GM18505 (cell line): ENCODE measurements at regions not wholly inside any gene's neighbourhood (a gene's known extent, or its start where the extent isn't known, plus 50 kb on each side); places are given as distances from the start of the nearest gene placed in this dataset.

Experiments
- ATAC-seq: cut with Tn5 transposase; IDR thresholded peaks from one replicate; pipeline ENCODE4 v1.9.1; 2021; ENCODE audit not compliant: unreplicated experiment
- POLR2A ChIP-seq: IDR thresholded peaks from 4 replicates; pipeline ENCODE4 v1.6.1; 2011; ENCODE audit warnings: borderline replicate concordance; ENCODE audit not compliant: insufficient read depth, insufficient read length; ENCODE audit errors: extremely low read depth

DNA sequence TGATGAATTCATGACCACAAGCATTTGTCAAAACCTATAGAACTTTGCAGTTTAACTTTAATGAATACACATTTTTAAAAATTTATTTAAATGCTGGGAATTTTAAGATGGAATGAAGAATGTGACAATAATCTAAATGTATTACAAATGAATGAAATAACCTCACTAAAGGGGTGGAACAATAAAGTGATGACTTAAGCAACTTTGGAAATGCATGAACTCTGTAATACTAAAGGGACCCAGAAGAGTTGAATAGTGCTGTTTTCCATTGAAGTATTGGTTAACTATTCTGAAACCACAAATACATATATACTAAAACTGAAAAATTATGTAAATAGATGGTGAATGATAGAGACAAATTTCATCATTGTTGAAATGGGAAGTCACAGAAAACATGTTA is 1395.1 kb downstream of the NCAM2 start:
- no peak for TF ChIP-seq POLR2A
- ATAC-seq, result no peak

- no peak for ATAC-seq
- no peak for TF ChIP-seq POLR2A
These were observed 1397.8 kb downstream of the NCAM2 start for GRCh38 chr21:22395965-22396364.

- no peak for ATAC-seq
- no peak for TF ChIP-seq POLR2A
These were observed 1401.7 kb downstream of the NCAM2 start for GRCh38 chr21:22399681-22400514.

DNA sequence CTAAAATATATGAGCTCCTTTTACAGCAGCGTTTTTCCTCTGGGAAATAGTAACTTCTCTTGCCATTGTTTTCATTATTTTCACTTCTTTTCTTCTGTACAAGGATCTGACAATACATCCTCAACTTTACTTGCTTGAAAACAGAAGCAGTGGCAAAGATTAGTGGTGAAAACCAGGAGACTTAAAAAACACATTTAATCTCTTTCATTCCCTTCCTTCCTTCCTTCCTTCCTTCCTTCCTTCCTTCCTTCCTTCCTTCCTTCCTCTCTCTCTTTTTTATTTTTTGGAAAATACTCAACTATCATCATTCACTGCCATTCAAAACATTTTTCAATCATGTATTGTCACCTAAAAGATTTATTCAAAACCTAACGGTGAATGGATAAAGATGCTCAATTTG is 1411.4 kb downstream of the NCAM2 start:
- TF ChIP-seq POLR2A, result no peak
- ATAC-seq, result no peak

- ATAC-seq, result no peak
- no peak for TF ChIP-seq POLR2A
These were observed 1418.3 kb downstream of the NCAM2 start for GRCh38 chr21:22416555-22416954.

GRCh38 chr21:22421416-22422180 is 1423.4 kb downstream of the NCAM2 start:
- ATAC-seq, result no peak
- no peak for TF ChIP-seq POLR2A

DNA sequence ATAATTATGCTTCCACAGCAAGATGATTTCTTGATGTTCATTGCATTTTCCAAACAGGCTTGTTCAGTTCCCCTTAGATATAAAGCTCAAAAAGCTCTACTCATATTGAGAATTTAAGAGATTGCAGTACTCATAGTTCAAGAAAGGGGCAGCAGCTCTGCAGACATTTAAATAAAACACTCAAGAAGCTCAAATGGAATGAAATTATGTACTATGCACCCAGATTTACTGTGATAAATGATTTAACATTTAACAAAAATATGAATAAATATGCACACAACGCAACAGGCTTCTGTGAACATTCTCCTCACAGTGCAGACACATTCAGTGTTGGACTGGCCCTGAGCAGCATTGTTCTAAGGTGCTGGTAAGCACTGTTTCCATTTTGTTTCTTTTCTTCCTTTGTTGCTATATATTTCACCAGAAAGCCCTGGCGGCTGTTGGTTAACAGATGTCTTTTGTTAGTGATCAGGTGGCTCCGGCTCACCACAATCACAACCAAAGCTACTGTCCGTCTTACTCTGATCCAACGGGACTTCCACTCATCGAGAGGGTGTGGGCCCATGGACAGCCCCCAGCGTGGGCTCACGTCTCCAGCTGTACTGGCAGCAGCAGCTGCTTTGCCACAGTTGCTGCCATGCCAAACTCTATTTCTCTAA is 1440.3 kb downstream of the NCAM2 start:
- no peak for TF ChIP-seq POLR2A
- no peak for ATAC-seq

- ATAC-seq, result no peak
- no peak for TF ChIP-seq POLR2A
These were observed 1446.8 kb downstream of the NCAM2 start for GRCh38 chr21:22444990-22445389.

GRCh38 chr21:22450507-22450906 is 1452.3 kb downstream of the NCAM2 start:
- no peak for ATAC-seq
- TF ChIP-seq POLR2A, result no peak

- no peak for ATAC-seq
These were observed 1458.0 kb downstream of the NCAM2 start for GRCh38 chr21:22456241-22456640.

GRCh38 chr21:22468893-22469292 is 1470.7 kb downstream of the NCAM2 start:
- no peak for TF ChIP-seq POLR2A
- no peak for ATAC-seq

More at GRCh38 chr21:22456241-22456640, 1458.0 kb downstream of the NCAM2 start:
- TF ChIP-seq POLR2A, result no peak

DNA sequence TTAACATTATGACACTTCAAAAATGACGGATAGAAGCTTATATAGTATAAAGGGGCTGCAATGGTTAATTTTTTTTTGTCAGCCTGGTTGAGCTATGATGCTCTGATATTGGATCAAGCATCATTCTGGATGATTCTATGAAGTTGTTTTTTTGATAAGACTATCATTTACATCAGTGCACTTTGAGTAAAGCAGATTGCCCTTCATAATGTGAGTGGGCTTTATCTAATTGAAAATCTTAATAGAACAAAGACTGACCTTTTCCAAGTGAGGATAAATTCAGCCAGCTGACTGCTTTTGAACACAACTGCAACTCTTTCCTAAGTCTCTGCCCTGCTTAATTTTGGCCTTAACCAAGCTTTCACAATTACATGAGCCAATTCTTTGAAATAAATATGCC is 1476.2 kb downstream of the NCAM2 start:
- no peak for TF ChIP-seq POLR2A
- no peak for ATAC-seq

GRCh38 chr21:22476214-22476613 is 1478.0 kb downstream of the NCAM2 start:
- ATAC-seq, result no peak
- no peak for TF ChIP-seq POLR2A
